ENCODE measurements at regions not wholly inside any gene's neighbourhood (a gene's known extent, or its start where the extent isn't known, plus 50 kb on each side); places are given as distances from the start of the nearest gene placed in this dataset.

DNA sequence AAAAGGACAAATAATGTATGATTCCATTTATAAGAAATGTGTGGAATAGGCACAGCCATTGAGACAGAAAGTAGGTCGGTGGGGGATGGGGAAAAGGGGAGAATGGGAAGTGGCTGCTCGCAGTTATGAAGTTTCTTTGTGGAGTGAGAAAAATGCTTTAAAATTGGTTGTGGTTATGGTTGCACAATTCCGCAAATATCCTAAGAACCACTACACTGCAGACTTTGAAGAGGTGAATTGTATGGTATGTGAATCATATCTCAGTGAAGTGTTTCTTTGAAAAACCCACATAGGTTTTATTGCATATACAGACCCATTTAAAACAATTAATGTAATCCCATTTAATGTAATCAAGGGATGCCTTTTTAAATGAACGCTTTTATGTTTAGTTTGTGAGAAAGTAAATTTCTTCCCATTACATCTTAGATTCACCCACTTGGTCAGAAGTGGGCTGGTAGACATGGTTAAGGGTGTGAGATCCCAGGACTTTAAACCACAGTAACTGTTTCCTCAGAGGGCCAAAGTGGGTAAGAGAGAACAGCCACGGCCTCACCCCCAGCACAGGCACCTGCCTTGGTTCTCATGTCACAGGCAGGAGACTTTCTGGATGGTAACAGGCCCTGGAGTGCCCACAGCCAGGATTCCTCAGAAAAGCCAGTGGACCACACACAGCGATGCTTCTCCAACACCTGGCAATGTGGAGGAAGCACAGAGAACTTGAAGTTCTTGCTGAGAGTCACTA, 119.3 kb upstream of the GJB6 start:
- DNase-seq = no peak

DNA sequence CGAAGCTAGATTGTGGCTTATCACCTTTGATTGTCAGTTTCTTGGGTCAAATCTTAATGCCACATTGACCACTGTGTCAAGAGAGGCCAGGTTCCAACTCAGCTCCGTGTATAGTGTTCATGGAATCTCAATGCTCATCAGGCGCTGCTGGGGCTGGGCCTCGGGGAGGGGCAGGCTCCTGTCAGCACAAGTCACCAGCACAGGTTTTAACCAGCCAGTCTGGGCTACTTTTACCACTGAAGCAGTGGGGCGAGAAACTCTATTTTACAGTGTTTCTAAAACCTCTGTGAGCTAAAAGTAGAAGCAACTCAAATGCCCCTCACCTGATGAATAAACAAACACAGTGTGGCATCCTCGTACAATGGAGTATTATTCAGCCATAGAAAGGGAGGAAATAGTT, 118.7 kb upstream of the GJB6 start:
- no peak for DNase-seq

DNA sequence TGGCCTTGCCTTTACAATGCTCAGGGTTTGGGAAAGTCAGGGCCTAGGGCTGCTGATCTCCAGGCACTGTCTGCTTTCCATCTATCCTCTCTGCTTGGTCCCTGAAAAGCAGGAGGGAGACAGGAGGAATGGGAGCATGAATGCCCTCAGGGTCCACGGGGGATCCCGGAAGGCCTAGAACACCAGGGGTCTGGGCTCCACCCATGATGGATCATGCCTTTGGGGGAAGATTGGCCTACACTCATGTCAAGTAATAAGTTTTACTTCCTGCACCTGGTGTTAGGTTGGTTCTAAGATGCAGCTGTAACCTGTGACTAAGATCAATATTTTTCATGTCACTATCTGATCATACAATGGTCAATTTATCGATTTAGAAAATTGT, 118.3 kb upstream of the GJB6 start:
- no peak for DNase-seq

DNA sequence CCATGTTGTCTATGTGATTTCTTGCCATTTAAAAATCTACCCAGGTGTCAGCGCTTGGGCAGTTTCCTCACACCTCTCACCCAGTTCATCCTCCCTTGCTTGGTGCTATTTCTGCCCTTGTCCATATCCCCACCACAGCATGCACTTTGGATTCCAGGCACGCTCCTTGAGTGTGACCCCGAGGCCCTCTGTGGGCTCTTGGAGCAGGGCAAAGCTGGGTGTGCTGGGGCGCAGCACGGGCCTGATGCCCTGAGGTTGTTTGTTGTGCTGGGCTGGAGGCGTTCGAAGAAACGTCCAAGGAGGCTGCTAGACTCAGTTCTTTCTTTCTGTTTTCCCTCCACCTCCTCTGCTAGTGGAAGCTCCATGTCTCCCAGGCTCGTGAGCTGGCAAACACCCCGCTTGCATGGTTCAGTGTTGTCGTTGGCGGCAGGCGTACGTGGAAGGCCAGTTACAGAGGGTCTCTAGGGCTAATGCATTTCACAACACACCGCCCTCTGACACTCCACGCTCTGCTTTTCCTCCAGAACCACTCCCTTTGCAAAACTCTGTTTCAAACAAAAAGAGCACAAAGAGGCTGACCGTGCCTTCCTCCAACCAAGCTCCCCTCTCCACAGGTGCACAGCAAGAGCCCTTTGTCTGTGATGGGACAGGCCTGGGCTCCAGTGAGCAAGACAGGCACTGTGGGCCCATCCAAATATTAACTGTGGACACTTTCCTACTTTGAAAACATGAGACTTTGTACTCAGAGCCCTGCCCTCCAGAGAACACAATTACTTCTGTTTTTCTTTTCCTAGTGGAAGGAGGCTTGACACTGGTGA, 117.7 kb upstream of the GJB6 start:
- no peak for DNase-seq

DNA sequence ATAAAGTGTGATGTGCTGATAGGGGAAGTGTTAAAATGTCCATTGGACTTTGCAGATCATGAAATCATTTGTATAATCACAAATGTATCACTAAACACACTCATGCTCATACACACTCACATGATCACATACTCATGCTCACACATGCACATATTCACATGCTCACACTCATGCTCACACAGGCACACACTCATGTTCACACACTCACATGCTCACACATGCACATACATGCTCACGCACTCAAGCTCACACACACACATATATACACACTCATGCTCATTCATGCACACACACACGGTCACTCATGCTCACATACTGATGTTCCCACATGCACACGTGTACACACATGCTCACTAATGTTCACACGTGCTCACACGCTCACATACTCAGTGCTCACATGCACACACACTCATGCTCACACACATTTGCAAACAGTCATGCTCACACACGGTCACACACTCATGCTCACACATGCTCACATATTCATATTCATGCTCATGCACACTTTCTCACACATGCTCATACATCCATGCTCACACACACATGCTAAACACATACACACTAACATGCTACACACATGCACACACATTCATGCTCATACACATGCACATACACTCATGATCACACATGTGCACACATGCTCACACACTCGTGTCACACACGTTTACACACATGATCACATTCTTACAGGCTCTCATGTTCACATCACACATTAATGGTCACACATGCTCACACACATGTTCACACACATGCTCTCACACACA, 116.7 kb upstream of the GJB6 start:
- DNase-seq = no peak

DNA sequence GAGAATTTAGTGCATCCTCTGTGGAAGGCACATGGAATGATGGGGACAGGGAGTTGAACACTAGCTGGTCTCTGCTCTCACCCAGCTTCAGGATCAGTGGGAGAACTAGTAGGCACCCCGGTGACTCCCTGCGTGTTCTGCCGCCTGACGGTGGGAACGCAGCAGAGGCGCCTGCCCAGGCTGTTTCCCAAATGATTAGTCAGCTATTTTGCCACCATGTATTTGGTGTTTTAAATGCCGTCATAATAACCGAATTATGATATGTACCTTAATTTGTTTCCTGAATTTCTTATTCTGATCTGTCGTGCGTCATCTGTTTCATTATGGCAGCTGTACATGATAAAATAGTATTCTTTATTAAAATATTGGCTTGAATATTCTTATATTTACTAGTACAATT, 115.9 kb upstream of the GJB6 start:
- no peak for DNase-seq

DNA sequence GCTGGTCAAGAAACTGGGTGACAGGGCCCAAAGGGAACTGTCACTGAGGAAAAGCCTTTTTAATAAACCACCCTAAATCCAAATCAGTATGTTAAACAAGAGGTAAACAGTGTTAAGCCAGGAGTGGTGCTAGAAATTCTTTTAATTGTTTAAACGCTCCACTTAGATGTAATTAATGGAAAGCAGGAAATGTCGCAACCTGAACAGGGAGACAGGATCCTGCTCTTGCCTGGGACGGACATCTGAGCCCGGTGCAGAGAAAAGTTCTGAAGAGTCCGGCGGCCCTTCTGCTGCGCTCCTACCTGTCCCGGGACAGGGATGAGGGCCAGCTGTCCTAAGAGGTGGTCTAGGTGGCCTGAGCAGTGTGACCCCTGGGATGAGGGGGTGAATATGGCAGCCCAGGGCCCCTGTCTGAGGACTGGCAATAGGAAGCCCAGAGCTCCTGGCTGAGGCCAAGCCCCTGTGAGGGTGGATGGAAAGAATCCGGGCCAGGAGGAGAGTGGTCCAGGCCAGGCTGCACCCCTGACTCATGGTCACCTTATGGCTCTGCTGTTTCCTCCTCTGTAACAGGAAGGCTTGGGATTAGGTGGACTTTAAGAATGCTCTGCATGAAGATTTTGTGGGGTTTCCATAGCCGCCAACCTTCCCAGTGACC, 112.8 kb upstream of the GJB6 start:
- DNase-seq = no peak

DNA sequence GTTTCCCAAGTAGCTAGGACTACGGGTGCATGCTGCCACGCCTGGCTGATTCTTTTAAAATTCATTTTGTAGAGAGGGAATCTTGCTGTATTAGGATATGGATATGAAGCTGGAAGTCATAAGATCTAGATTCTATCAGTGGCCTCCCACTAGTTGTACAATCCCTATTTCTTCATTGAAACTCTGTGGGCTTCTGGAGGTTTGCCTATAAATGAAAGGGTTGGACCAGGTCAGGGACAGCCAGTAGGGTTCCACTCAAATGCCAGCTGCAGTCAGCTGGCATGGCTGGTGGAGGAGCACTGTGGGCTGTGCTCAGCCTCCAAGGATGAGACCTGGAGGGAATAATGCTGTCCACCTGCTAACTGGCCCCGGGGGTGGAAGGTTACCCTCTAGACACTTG, 110.2 kb upstream of the GJB6 start:
- no peak for DNase-seq

DNA sequence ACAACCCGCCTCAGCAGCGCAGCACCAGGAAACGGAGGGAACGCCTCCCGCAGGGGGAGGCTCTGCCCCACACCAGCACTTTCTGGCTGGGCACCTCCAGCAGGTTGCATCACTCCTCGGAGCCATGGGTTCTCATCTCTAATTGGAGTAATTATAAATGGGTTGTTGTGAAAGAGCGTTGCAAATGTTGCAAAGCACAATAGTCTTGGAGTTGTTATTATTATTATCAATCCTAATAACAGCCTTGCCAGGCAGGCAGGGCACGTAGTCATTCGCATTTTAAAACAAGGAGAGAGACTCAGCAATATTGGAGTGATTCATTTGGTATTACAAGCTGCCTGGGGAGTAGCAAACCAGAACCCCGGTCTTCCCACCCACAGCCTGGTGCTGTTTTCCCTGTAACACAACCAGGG, 108.6 kb upstream of the GJB6 start:
- no peak for DNase-seq

DNA sequence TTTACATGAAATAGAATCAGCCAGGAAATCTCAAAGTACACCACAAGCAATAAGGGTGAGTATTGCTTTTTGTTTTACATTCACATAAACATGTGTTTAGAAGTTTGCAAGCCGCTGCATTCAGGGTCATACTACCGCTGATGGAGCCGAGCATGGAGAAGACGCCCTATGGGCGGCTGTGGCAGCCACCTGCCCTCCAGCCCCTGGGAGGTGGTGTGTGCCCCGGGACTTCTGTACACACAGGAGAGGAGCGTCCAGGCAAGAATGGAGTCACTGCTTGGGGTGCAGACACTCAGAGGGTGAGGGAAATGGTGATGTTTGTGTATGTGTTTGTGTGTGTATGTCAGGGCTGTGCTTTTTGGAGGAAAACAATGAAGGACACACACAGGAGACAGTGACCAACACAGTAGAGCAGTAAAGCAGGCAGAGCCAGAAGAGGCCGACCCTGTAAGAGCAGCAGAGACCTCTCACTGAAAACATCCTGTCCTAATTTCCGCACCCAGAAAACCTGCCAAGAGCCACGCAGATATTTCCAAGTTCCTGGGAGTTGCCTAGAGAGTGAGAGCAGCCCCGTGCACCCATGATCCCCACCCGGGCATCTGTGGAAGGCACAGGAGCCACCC, 108.1 kb upstream of the GJB6 start:
- DNase-seq = no peak

DNA sequence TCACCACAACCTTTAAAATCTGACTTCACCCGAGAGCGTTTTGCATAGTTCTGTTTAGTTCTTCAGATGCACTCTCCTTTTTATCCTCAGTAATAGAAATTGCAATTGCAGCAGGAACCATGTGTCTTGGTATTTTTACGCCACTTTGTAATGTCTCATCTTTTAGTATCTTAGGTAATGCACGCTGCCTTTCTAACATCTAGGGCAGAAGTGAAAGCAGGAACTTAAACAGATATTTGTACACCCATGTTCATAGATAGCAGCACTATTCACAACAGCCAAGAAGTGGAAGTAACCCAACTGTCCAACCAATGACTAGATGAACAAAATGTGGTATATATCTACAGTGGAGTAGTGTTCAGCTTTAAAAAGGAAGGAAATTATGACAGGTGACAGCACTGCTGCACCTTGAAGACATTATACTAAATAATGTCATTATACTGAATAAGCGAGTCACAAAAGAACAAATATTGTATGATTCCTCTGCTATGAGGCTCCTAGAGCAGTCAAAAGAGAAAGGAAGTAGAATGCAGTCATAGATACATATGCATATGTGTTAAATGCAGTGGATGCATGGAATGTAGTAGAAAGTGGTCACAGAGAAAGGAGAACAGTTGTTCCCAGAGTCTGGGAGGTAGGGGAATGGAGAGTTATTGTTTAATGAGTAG, 105.9 kb upstream of the GJB6 start:
- no peak for DNase-seq

DNA sequence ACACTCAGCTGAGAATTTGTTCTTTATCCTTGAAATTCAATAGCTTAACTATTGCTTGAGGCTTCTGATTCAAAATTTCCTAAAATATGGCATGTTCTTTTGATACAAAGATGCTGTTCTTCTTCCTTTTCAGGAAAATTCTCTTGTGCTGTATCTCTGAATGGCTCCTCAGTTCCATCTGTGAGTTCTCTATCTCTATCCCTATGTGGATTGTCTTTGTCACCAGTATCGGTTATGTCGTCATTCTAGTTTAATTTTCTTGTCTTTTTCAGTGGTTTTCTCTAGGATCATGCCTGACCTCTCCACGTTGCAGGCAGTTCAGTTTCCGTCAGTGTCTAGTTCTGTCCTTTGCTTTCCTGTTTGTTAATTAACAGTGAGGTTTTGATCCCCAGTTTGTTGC, 104.6 kb upstream of the GJB6 start:
- no peak for DNase-seq

DNA sequence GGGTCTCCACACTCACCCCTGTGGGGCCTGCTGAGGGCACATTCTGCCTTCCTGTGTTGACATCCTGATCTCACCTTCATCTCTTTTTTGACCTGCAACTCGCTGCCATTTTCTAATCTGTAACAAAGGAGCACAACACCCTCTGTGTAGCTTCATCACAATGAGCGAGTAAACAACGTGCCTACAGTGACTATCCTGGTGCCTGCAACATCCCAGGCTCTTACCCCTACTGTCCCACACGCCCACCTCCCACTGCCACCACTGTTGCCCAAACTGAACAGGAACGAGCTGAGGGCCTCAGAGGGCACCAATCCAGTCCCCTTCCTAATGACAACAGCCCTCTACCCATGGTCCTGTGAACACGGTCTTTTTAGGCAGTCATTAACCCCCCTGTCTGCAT, 102.2 kb upstream of the GJB6 start:
- DNase-seq = no peak

DNA sequence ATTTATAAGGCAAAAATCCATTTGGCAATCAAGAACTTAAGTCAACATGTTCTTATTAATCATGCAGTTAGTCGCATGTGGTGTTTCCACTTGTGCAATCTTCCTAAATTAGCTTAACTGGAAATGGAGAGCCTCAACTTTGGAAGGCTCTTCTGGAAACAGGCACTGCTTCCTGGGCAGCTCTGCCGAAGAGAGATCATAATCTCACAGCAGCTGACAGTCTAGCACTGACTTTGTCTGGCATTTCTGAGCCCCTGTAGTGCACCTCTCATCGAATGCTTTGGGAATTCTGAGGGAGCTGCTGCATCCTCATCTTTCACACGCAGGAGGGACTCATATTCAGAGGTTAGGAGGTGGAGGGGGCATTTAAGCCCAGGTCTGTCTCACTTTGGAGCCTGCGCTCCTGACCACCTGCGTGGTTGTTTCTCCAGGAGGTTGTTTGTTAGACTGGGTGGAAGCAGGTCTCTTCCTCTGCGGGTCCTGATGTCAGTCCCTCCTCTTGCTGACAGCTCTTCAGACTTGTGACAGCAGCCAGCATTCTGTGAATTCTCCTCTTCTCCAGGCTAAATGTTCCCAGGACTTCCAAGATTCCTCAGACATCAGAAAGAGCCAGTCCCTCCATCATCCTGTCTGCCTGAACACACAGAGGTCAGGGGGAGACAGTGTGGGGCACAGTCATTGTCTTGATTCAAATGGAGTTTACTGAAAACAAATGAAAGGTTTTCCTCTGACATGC, 100.4 kb upstream of the GJB6 start:
- no peak for DNase-seq

DNA sequence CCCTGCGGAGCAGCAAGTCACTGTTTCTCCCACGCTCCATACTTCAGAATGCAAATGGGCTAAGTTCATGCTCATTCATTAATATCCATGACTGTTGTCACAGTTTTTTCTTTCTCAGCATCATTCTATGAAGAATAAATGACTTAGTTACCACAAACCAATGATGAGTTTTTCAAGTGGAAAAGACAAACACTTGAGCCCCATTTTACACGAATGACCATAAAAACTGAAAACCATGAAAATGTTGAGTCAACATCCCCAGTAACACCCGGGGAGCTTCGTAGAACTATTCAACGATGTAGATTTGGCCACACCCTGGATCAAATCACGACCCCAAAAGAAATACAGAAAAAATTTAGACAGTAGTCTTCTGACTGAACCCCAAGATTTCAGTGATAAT, 99.8 kb upstream of the GJB6 start:
- no peak for DNase-seq

DNA sequence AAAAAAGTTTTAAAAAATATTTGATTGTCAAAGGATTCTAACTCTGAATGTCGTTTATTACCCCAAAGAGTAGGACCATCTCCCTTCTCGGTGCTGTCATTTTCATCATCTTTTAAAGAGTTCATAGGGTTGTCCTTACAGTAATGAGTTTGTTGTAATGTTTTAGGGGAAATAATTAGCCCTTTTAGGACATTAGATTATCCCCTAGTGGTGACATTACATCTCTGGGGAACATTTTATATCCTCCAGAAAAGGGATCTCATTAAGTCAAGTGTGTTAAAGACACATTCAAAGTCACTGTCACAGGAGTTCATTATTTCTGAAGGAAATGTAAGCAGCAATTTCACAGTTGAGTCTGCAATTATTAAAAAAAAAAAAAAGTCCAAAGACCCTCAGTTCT, 99.3 kb upstream of the GJB6 start:
- no peak for DNase-seq

DNA sequence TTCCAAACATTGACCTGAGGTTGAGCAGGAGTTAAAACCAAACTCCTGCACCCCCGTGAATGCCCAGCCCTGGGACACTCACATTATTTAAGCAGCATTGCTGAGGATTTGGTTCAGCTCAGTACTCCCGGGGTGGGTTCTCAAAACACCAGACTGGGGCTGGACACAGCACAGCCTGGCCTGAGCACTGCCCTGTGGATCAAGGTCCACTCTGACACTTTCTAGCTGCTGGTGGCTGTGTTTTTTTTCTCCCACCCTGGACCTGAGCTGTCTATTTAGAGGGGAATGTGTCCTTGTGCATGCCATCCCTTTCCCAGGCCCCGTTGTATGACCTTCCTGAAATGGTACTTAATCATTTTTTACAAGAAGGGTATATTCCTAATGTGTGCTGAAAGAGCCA, 94.7 kb upstream of the GJB6 start:
- no peak for DNase-seq

DNA sequence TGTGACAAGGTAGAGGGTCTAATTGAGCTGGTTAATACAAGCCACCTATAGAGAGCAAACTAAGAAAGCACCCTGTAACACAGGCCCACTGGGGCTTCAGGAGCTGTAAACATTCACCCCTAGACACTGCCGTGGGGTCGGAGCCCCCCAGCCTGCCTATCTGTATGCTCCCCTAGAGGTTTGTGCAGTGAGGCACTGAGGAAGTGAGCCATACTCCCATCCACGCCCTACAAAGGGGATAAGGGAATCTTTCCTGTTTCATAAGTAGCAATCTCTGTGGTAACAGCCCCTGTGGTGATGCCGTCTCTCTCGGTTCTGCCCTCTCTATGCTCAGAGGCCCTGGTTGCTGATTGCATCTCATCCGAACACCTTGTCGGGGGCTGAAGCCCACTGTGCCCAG, 94.2 kb upstream of the GJB6 start:
- no peak for DNase-seq

DNA sequence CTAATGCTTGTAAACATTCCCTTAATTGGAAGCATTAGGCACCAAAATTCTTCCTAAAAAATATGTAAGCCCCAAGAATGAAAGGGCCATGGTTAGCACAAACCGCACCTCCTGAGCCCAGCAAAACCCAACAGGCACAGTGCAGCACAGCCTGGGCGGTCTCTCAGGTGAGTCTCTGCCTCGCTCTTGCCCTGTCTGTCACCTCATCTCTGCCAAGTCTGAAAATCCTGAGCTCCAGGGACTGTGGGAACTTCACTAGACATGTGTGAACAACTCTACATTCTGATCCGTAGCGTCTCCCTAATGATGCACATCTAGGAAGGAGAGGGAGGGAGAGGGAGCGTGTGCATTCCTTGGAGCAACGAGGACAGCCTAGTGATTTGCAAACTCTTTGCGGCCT, 88.8 kb upstream of the GJB6 start:
- DNase-seq = no peak

DNA sequence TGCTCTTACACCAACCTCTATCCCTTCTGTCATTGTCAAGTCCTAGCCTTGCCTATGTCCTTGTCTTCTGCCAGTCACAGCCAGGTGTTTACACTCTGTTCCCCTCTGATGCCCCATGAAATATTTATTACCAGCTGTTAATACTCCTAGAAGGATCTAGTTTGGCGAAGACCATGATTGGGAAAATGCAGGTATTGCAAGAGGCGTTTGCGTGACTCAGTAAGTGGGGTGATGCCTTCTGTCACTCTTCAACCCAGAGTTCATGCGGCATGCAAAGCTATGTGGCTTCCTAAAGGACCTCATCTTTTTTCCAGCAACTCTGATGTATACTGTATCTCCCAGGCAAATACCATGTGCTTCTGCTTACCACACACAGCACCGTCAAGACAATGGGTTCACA, 81.8 kb upstream of the GJB6 start:
- no peak for DNase-seq

DNA sequence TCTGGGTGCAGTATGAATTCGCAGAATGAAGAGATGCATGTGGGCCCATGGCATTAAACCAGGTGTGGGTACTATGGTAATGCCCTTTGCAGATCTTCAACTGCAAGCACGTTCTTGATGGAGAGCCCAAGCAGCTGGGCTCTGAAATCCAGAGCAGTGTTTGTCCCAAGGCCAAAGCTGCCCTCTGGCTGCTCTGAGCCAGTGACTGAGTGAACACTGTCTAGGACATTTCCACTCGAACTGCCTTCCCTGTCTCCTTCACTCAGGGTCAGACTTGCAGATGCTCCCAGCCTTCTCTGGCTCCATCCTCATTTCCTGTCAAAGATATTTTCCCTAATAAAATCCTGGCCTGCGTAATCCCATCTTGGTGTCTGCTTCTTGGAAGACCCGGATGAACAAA, 80.2 kb upstream of the GJB6 start:
- no peak for DNase-seq

Measured in renal pelvis (tissue), 1 donor.